ENCODE measurements at regions not wholly inside any gene's neighbourhood (a gene's known extent, or its start where the extent isn't known, plus 50 kb on each side); places are given as distances from the start of the nearest gene placed in this dataset.
"Not testable (repeated sequence)": the region's sequence is repeated elsewhere in the genome, so short reads cannot be mapped to it uniquely, and the experiment has no call there.

GRCh38 chr1:163471779-163472650 lies 150.3 kb downstream of the NUF2 start:
- Histone ChIP-seq H4K20me1 (ENCODE audit: insufficient read depth, low read length) (no peaks in the 10 kb centered on the region), H3K4me3 (ENCODE audit: low read depth in 1 of 2, low read length in 2 of 2) (no peak overlapping the region), H3K4me1 (ENCODE audit: insufficient read depth, low read length) (no peaks in the 10 kb centered on the region), H3K79me2 (ENCODE audit: insufficient read depth, low read length) (no peaks in the 10 kb centered on the region), H3K27ac (ENCODE audit: low read length) (no peak overlapping the region), H3K4me2 (ENCODE audit: insufficient read depth, low read length) (no peak overlapping the region), H2AFZ (ENCODE audit: low read depth, low read length) (no peak overlapping the region), H3K9ac (ENCODE audit: low read depth, low read length) (no peak overlapping the region), H3K9me3 (ENCODE audit: insufficient read depth, low read length, severe bottlenecking) (no peaks in the 10 kb centered on the region), H3K27me3 (ENCODE audit: insufficient read depth, low read length, poor library complexity) (no peaks in the 10 kb centered on the region), H3K36me3 (ENCODE audit: insufficient read depth, low read length) (no peaks in the 10 kb centered on the region)
- no peak for ATAC-seq (ENCODE audit: insufficient read depth, low read depth)
- no peak for TF ChIP-seq EZH2 (IDR thresholded peaks at IDR 0.05; ENCODE audit: borderline replicate concordance, low read depth, low read length, severe bottlenecking)
- TF ChIP-seq CTCF (IDR thresholded peaks at IDR 0.05; ENCODE audit: borderline replicate concordance, extremely low read depth, low read length, poor library complexity, severe bottlenecking) = no peak
- no peak for DNase-seq

GRCh38 chr1:163472651-163473248 lies 151.0 kb downstream of the NUF2 start:
- no peaks in the 10 kb centered on the region for H3K79me2 ChIP-seq (ENCODE audit: insufficient read depth, low read length)
- H3K27me3 ChIP-seq (ENCODE audit: insufficient read depth, low read length, poor library complexity) = no peaks in the 10 kb centered on the region
- no peaks in the 10 kb centered on the region for H3K9me3 ChIP-seq (ENCODE audit: insufficient read depth, low read length, severe bottlenecking)
- H3K27ac ChIP-seq (ENCODE audit: low read length) = no peak overlapping the region
- no peak overlapping the region for H3K4me3 ChIP-seq (ENCODE audit: low read depth in 1 of 2, low read length in 2 of 2)
- no peaks in the 10 kb centered on the region for H3K36me3 ChIP-seq (ENCODE audit: insufficient read depth, low read length)
- H2AFZ ChIP-seq (ENCODE audit: low read depth, low read length) = no peak overlapping the region
- no peak overlapping the region for H3K9ac ChIP-seq (ENCODE audit: low read depth, low read length)
- DNase-seq (no peak), ATAC-seq (ENCODE audit: insufficient read depth, low read depth) (no peak)
- H4K20me1 ChIP-seq (ENCODE audit: insufficient read depth, low read length) = no peaks in the 10 kb centered on the region
- TF ChIP-seq CTCF (IDR thresholded peaks at IDR 0.05; ENCODE audit: borderline replicate concordance, extremely low read depth, low read length, poor library complexity, severe bottlenecking) = no peak
- TF ChIP-seq EZH2 (IDR thresholded peaks at IDR 0.05; ENCODE audit: borderline replicate concordance, low read depth, low read length, severe bottlenecking) = no peak
- H3K4me1 ChIP-seq (ENCODE audit: insufficient read depth, low read length) = no peaks in the 10 kb centered on the region
- H3K4me2 ChIP-seq (ENCODE audit: insufficient read depth, low read length) = no peak overlapping the region

GRCh38 chr1:163477276-163477830 lies 155.6 kb downstream of the NUF2 start:
- H3K4me1 ChIP-seq (ENCODE audit: insufficient read depth, low read length) = no peaks in the 10 kb centered on the region
- H4K20me1 ChIP-seq (ENCODE audit: insufficient read depth, low read length) = no peaks in the 10 kb centered on the region
- H3K9me3 ChIP-seq (ENCODE audit: insufficient read depth, low read length, severe bottlenecking) = no peaks in the 10 kb centered on the region
- no peaks in the 10 kb centered on the region for H3K79me2 ChIP-seq (ENCODE audit: insufficient read depth, low read length)
- H2AFZ ChIP-seq (ENCODE audit: low read depth, low read length) = no peak overlapping the region
- H3K4me2 ChIP-seq (ENCODE audit: insufficient read depth, low read length) = no peak overlapping the region
- H3K9ac ChIP-seq (ENCODE audit: low read depth, low read length) = no peak overlapping the region
- no peak for TF ChIP-seq EZH2 (IDR thresholded peaks at IDR 0.05; ENCODE audit: borderline replicate concordance, low read depth, low read length, severe bottlenecking)
- no peak for TF ChIP-seq CTCF (IDR thresholded peaks at IDR 0.05; ENCODE audit: borderline replicate concordance, extremely low read depth, low read length, poor library complexity, severe bottlenecking)
- DNase-seq = no peak
- ATAC-seq (ENCODE audit: insufficient read depth, low read depth) = no peak
- H3K27ac ChIP-seq (ENCODE audit: low read length) = no peak overlapping the region
- no peak overlapping the region for H3K4me3 ChIP-seq (ENCODE audit: low read depth in 1 of 2, low read length in 2 of 2)
- no peaks in the 10 kb centered on the region for H3K27me3 ChIP-seq (ENCODE audit: insufficient read depth, low read length, poor library complexity)
- H3K36me3 ChIP-seq (ENCODE audit: insufficient read depth, low read length) = no peaks in the 10 kb centered on the region

GRCh38 chr1:163498391-163499330 lies 176.9 kb downstream of the NUF2 start:
- H3K9ac ChIP-seq (ENCODE audit: low read depth, low read length); H3K4me3 ChIP-seq (ENCODE audit: low read depth in 1 of 2, low read length in 2 of 2); ATAC-seq (ENCODE audit: insufficient read depth, low read depth); H3K36me3 ChIP-seq (ENCODE audit: insufficient read depth, low read length); H4K20me1 ChIP-seq (ENCODE audit: insufficient read depth, low read length); H2AFZ ChIP-seq (ENCODE audit: low read depth, low read length); H3K9me3 ChIP-seq (ENCODE audit: insufficient read depth, low read length, severe bottlenecking); H3K27ac ChIP-seq (ENCODE audit: low read length); H3K4me2 ChIP-seq (ENCODE audit: insufficient read depth, low read length); H3K27me3 ChIP-seq (ENCODE audit: insufficient read depth, low read length, poor library complexity); DNase-seq; H3K4me1 ChIP-seq (ENCODE audit: insufficient read depth, low read length); H3K79me2 ChIP-seq (ENCODE audit: insufficient read depth, low read length): not testable (repeated sequence)
